GM23338 (cell line): ENCODE measurements at regions not wholly inside any gene's neighbourhood (a gene's known extent, or its start where the extent isn't known, plus 50 kb on each side); places are given as distances from the start of the nearest gene placed in this dataset.

Experiments used
- ATAC-seq: fragments of 200-7000 bp; cut with Tn5 transposase; 3 replicates; pipeline ENCODE4 v1.9.1; 2020
- DNase-seq: peaks from one replicate; pipeline ENCODE4 v3.0.0-alpha.2; 2015; ENCODE audit warnings: low spot score
- H2AFZ ChIP-seq: fragments of 200-600 bp; sonication (generic); 2 replicates; pipeline ENCODE4 v1.8.0; 2016; ENCODE audit warnings: antibody characterized with exemption, mild to moderate bottlenecking, moderate library complexity
- H3F3A ChIP-seq: fragments of 200-600 bp; sonication (generic); replicated peaks from 2 replicates; pipeline ENCODE4 v1.8.0; 2017; ENCODE audit warnings: antibody characterized with exemption, mixed run types, low read depth
- H3K27ac ChIP-seq: fragments of 200-600 bp; sonication (generic); 2 replicates; pipeline ENCODE4 v1.6.1; 2016; ENCODE audit warnings: low read depth
- H3K27me3 ChIP-seq: fragments of 200-600 bp; sonication (generic); 2 replicates; pipeline ENCODE4 v1.8.0; 2016; ENCODE audit warnings: mild to moderate bottlenecking, mixed run types, moderate library complexity; ENCODE audit not compliant: insufficient read depth
- H3K36me3 ChIP-seq: fragments of 200-600 bp; sonication (generic); 2 replicates; pipeline ENCODE4 v1.8.0; 2016; ENCODE audit warnings: mild to moderate bottlenecking; ENCODE audit not compliant: insufficient read depth
- H3K4me1 ChIP-seq: fragments of 200-600 bp; sonication (generic); 2 replicates; pipeline ENCODE4 v1.8.0; 2016; ENCODE audit warnings: mild to moderate bottlenecking, moderate library complexity; ENCODE audit not compliant: insufficient read depth
- H3K4me2 ChIP-seq: fragments of 200-600 bp; sonication (generic); 2 replicates; pipeline ENCODE4 v1.7.1; 2017; ENCODE audit warnings: mixed run types
- H3K4me3 ChIP-seq: fragments of 200-600 bp; sonication (generic); 2 replicates; pipeline ENCODE4 v1.6.1; 2016; ENCODE audit warnings: mixed run types
- H3K79me2 ChIP-seq: fragments of 200-600 bp; sonication (generic); replicated peaks from 2 replicates; pipeline ENCODE4 v1.8.0; 2017; ENCODE audit warnings: mild to moderate bottlenecking; ENCODE audit not compliant: insufficient read depth
- H3K9me2 ChIP-seq: fragments of 200-600 bp; sonication (generic); 2 replicates; pipeline ENCODE4 v1.8.0; 2017; ENCODE audit not compliant: insufficient read depth
- H4K20me1 ChIP-seq: fragments of 200-600 bp; sonication (generic); replicated peaks from 2 replicates; pipeline ENCODE4 v1.8.0; 2017; ENCODE audit warnings: mild to moderate bottlenecking; ENCODE audit not compliant: insufficient read depth
- H3K27ac Mint-ChIP-seq: 2 replicates; pipeline ENCODE4 v1.8.0; 2020; ENCODE audit warnings: inconsistent platforms, mild to moderate bottlenecking, moderate library complexity, mixed read lengths
- H3K27me3 Mint-ChIP-seq: 3 replicates; pipeline ENCODE4 v1.8.0; 2022; ENCODE audit warnings: low read depth, mild to moderate bottlenecking, moderate library complexity, mixed read lengths, inconsistent platforms; ENCODE audit not compliant: insufficient read depth, poor library complexity
- H3K36me3 Mint-ChIP-seq: 3 replicates; pipeline ENCODE4 v1.8.0; 2021; ENCODE audit warnings: low read depth, mild to moderate bottlenecking, inconsistent platforms, moderate library complexity, mixed read lengths
- H3K4me1 Mint-ChIP-seq: 3 replicates; pipeline ENCODE4 v1.8.0; 2020; ENCODE audit warnings: mild to moderate bottlenecking, inconsistent platforms, mixed read lengths
- H3K4me3 Mint-ChIP-seq: 3 replicates; pipeline ENCODE4 v1.8.0; 2021; ENCODE audit warnings: moderate library complexity, mild to moderate bottlenecking, inconsistent platforms, mixed read lengths
- H3K9me3 Mint-ChIP-seq: 3 replicates; pipeline ENCODE4 v1.8.0; 2020; ENCODE audit warnings: moderate library complexity, mild to moderate bottlenecking, inconsistent platforms, mixed read lengths
- CREB1 ChIP-seq: fragments of 250-450 bp; sonication (Bioruptor Pico); IDR thresholded peaks from 2 replicates; pipeline ENCODE4 v1.5.0; 2020; ENCODE audit warnings: low read depth, mild to moderate bottlenecking, moderate library complexity
- CTCF ChIP-seq, 2 experiments: fragments of 200-600 bp in 1 of 2; sonication (generic) in 1 of 2; conservative IDR thresholded peaks; 2 replicates each; pipeline versions ENCODE4 v1.5.1 to v1.6.1; 2016 to 2017; ENCODE audit warnings: antibody characterized with exemption in 2 of 2, low read depth in 2 of 2, mild to moderate bottlenecking in 2 of 2, moderate library complexity in 1 of 2
- EZH2 ChIP-seq: fragments of 200-600 bp; sonication (generic); IDR thresholded peaks from one replicate; pipeline ENCODE4 v1.8.0; 2017; ENCODE audit warnings: antibody characterized with exemption, mild to moderate bottlenecking, low read depth; ENCODE audit not compliant: unreplicated experiment
- EZH2phosphoT487 ChIP-seq: fragments of 200-600 bp; sonication (generic); IDR thresholded peaks from one replicate; pipeline ENCODE4 v1.8.1; 2018; ENCODE audit warnings: antibody characterized with exemption; ENCODE audit not compliant: unreplicated experiment
- JUNB ChIP-seq: IDR thresholded peaks from one replicate; pipeline ENCODE4 v1.6.1; 2016; ENCODE audit warnings: antibody characterized with exemption; ENCODE audit not compliant: unreplicated experiment
- NANOG ChIP-seq: IDR thresholded peaks from 2 replicates; pipeline ENCODE4 v1.6.1; 2016; ENCODE audit warnings: antibody characterized with exemption, borderline replicate concordance
- POLR2AphosphoS5 ChIP-seq: IDR thresholded peaks from 2 replicates; pipeline ENCODE4 v1.6.1; 2016; ENCODE audit warnings: antibody characterized with exemption, low read depth
- STAT1 ChIP-seq: IDR thresholded peaks from one replicate; pipeline ENCODE4 v1.6.1; 2016; ENCODE audit warnings: antibody characterized with exemption; ENCODE audit not compliant: unreplicated experiment
- ZNF114 ChIP-seq: fragments of 250-450 bp; sonication (Bioruptor Pico); IDR thresholded peaks from 2 replicates; pipeline ENCODE4 v1.5.0; 2020; ENCODE audit warnings: mild to moderate bottlenecking, moderate library complexity

- Histone ChIP-seq H3K4me2 (no peak overlapping the region), H3K9me2 (no peaks in the 10 kb centered on the region; the same call in 1 of the 2 replicates), H3K27ac (no peak overlapping the region), H3K79me2 (no peaks in the 10 kb centered on the region), H4K20me1 (no peaks in the 10 kb centered on the region), H3K4me1 (no peaks in the 10 kb centered on the region), H2AFZ (no peak overlapping the region), H3K27me3 (no peaks in the 10 kb centered on the region), H3K36me3 (no peaks in the 10 kb centered on the region), H3F3A (no peaks in the 10 kb centered on the region), H3K4me3 (no peak overlapping the region)
- ATAC-seq (no peak), DNase-seq (no peak)
- no peak overlapping the region for H3K4me3 Mint-ChIP-seq
- no peak overlapping the region for H3K27ac Mint-ChIP-seq
- no peaks in the 10 kb centered on the region for H3K4me1 Mint-ChIP-seq
- H3K27me3 Mint-ChIP-seq = no peaks in the 10 kb centered on the region
- no peaks in the 10 kb centered on the region for H3K9me3 Mint-ChIP-seq
- no peaks in the 10 kb centered on the region for H3K36me3 Mint-ChIP-seq
- TF ChIP-seq JUNB (no peak), NANOG (no peak), CREB1 (CRISPR knock-in tag) (no peak), EZH2phosphoT487 (no peak), ZNF114 (CRISPR knock-in tag) (no peak), POLR2AphosphoS5 (no peak), STAT1 (no peak), CTCF (conservative IDR thresholded peaks at IDR 0.05; ENCODE audit: low read depth in 2 of 2) (no peak)
Observed at GRCh38 chr13:47420568-47420967, 523.7 kb upstream of the HTR2A start.

GRCh38 chr13:47420020-47420419 is 523.2 kb upstream of the HTR2A start:
- no peaks in the 10 kb centered on the region for H3K36me3 Mint-ChIP-seq
- no peaks in the 10 kb centered on the region for H3K79me2 ChIP-seq
- no peaks in the 10 kb centered on the region for H3K4me1 Mint-ChIP-seq
- H3K4me1 ChIP-seq = no peaks in the 10 kb centered on the region
- DNase-seq (no peak), ATAC-seq (no peak)
- no peaks in the 10 kb centered on the region for H4K20me1 ChIP-seq
- H3K27me3 Mint-ChIP-seq = no peaks in the 10 kb centered on the region
- H3K9me3 Mint-ChIP-seq = no peaks in the 10 kb centered on the region
- H2AFZ ChIP-seq = no peak overlapping the region
- no peak overlapping the region for H3K27ac ChIP-seq
- H3K4me3 ChIP-seq = no peak overlapping the region
- no peak for TF ChIP-seq EZH2
- TF ChIP-seq CTCF (conservative IDR thresholded peaks at IDR 0.05; ENCODE audit: low read depth in 2 of 2) = 0 out of 4 replicates have a peak, but pooled peaks of 1 of the 2 experiments have one; percentile 11
- H3K36me3 ChIP-seq = no peaks in the 10 kb centered on the region
- no peak overlapping the region for H3K4me2 ChIP-seq
- no peaks in the 10 kb centered on the region; the same call in 1 of the 2 replicates for H3K9me2 ChIP-seq
- no peaks in the 10 kb centered on the region for H3F3A ChIP-seq
- H3K4me3 Mint-ChIP-seq = no peak overlapping the region
- no peak overlapping the region for H3K27ac Mint-ChIP-seq
- no peaks in the 10 kb centered on the region for H3K27me3 ChIP-seq
